Skeletal muscle cell (primary cell): ENCODE measurements at regions not wholly inside any gene's neighbourhood (a gene's known extent, or its start where the extent isn't known, plus 50 kb on each side); places are given as distances from the start of the nearest gene placed in this dataset.
A peak's percentile ranks its signal among the peaks of the same experiment; 100 is the strongest.
"Not testable (repeated sequence)": the region's sequence is repeated elsewhere in the genome, so short reads cannot be mapped to it uniquely, and the experiment has no call there.

Experiments used
- DNase-seq: peaks from one replicate; pipeline ENCODE4 v3.0.0-alpha.2; 2010; ENCODE audit warnings: low read depth
- H3K4me3 ChIP-seq: 2 replicates; pipeline ENCODE4 v1.5.1; 2011; ENCODE audit warnings: low read depth, mild to moderate bottlenecking, control low read depth, low read length, moderate library complexity

GRCh38 chr21:27040738-27041469, 74.0 kb upstream of the ADAMTS5 start:
- no peak for DNase-seq
- no peak overlapping the region for H3K4me3 ChIP-seq

DNA sequence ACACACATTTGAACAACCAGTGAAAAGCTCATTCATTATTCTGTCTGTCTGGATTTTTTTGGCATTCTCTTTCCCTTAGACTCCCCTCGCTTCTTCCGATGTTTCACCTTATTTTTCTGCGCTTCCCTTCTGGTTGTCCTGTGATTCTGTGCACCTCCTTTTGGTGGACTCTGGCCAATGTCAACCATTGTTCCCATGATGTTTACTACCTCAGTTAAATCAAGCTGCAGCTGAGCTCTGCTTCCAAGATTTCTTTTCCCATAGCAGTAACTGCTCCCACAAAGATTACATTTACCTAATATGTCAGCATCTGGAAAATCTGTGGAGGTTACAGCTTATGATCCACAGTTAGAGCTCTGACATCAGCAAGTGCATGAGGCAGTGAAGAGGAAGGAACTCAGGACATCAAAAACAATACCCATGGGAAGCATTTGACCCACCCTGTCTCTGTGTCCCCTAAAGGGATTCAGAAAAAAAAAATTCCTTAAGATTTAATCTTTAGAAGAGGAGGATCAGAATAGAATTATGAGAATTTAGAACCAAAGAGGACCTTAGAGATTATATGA, 69.9 kb upstream of the ADAMTS5 start:
- no peak overlapping the region for H3K4me3 ChIP-seq
- no peak for DNase-seq

GRCh38 chr21:27035791-27036190, 68.9 kb upstream of the ADAMTS5 start:
- no peak overlapping the region for H3K4me3 ChIP-seq
- no peak for DNase-seq

DNA sequence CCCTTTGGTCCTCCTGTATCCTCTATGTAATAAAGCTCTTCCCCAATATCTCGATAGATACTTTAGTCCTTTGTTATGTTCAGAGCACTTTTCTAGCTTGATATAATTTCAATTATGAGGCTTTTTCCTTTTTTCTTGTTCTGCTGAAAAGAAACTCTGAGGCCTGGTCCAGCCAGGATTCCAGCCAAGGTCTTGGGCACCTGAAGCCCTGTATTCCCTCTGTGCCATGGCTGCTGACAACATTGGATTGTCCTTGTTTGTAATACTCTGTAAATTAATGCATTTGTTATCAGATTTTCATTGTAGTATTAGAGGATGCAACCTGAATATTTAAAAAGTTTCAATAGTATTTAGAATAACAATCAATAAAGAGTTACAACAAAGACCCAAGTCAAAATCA, 67.9 kb upstream of the ADAMTS5 start:
- H3K4me3 ChIP-seq, result no peak overlapping the region
- DNase-seq, result no peak

DNA sequence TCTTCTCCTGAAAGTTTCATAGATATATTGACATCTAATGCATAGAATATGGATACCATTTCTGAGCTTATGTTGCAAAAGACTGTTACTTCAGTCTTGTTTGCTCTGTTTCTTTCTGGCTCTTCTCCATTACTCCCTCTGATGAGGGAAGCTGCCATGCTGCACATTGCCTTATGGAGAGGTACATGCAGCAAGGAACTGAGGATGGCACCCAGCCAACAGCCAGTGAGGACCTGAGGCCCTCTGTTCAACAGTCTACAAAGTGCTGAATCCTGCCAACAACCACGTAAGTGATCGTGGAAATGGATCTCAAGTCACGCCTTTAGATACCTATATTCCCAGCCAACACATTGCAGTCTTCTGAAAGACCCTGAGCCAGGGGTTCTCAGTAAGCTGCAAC, 66.6 kb upstream of the ADAMTS5 start:
- H3K4me3 ChIP-seq, result no peak overlapping the region
- no peak for DNase-seq

GRCh38 chr21:27026501-27026900, 59.6 kb upstream of the ADAMTS5 start:
- H3K4me3 ChIP-seq, result no peak overlapping the region
- no peak for DNase-seq

- DNase-seq, H3K4me3 ChIP-seq: not testable (repeated sequence)
These were observed 58.8 kb upstream of the ADAMTS5 start for GRCh38 chr21:27025708-27026107.

- no peak overlapping the region for H3K4me3 ChIP-seq
- no peak for DNase-seq
These were observed 58.1 kb upstream of the ADAMTS5 start for GRCh38 chr21:27024971-27025370.

- peak; percentile 62 for DNase-seq
- no peak overlapping the region for H3K4me3 ChIP-seq
These were observed 57.4 kb upstream of the ADAMTS5 start for GRCh38 chr21:27024301-27024700.

DNA sequence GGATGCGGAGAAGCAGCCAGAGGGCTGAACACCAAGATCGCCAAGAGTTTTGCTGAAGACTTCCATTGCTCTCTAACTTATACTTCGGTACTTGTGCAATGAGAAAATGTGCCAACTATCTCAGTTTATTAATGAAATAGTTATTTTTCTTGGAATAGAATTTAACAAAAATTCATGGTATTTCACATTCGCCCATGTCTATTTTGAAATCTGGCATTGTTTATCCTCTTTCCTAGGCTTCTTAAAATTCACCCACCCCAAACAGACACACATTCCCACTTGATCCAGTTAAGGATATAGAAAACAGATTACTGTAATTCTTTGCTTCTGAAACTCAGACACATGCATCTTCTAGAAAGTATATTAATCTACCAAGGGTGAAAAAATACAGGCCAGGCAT, 56.3 kb upstream of the ADAMTS5 start:
- no peak overlapping the region for H3K4me3 ChIP-seq
- DNase-seq, result no peak

GRCh38 chr21:27021801-27022200, 54.9 kb upstream of the ADAMTS5 start:
- no peak for DNase-seq
- no peak overlapping the region for H3K4me3 ChIP-seq

GRCh38 chr21:27021046-27021445, 54.2 kb upstream of the ADAMTS5 start:
- no peak for DNase-seq
- no peak overlapping the region for H3K4me3 ChIP-seq

DNA sequence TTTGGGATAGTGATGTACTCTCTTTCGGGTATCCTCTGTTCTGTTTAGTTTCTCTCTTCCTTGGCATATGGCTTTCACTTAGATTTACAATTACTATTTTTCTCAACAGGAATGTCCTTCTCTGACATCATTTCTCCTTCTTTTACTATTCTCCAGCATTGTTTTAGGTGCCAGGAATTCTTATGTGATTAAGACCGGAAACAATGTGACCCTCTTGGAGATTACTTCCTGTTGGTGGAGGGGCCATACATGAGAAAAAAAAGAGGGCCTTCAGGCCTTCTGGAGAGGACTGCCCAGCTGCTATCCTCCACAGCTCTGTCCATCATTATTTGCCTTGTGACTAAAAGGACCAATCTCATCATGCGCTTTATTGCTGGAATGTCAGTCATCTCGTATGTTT, 50.4 kb upstream of the ADAMTS5 start:
- no peak for DNase-seq
- H3K4me3 ChIP-seq, result no peak overlapping the region
